ENCODE measurements at regions not wholly inside any gene's neighbourhood (a gene's known extent, or its start where the extent isn't known, plus 50 kb on each side); places are given as distances from the start of the nearest gene placed in this dataset.

GRCh38 chr1:193448682-193449461 lies 262.5 kb upstream of the B3GALT2 start:
- Histone ChIP-seq H3K4me3 (replicated peaks in 1 of 2; ENCODE audit: low read depth in 1 of 2, low read length in 2 of 2) (no peak overlapping the region), H3K36me3 (ENCODE audit: control insufficient read depth in 1 of 2, insufficient read depth in 2 of 2, low read length in 2 of 2) (no peaks in the 10 kb centered on the region), H4K20me1 (ENCODE audit: insufficient read depth) (no peaks in the 10 kb centered on the region), H3K79me2 (ENCODE audit: insufficient read depth, low read length) (no peaks in the 10 kb centered on the region), H3K9ac (ENCODE audit: low read length) (no peak overlapping the region), H2AFZ (ENCODE audit: low read depth, low read length, poor library complexity, severe bottlenecking) (no peak overlapping the region), H3K9me3 (ENCODE audit: control insufficient read depth in 1 of 2, insufficient read depth in 1 of 2, low read depth in 1 of 2, low read length in 2 of 2) (no peaks in the 10 kb centered on the region), H3K27ac (ENCODE audit: low read depth, low read length) (no peak overlapping the region), H3K9me2 (ENCODE audit: insufficient read depth) (no peaks in the 10 kb centered on the region), H3K27me3 (ENCODE audit: insufficient read depth, low read length) (no peaks in the 10 kb centered on the region), H3K4me1 (ENCODE audit: control insufficient read depth in 1 of 2, insufficient read depth in 2 of 2, low read length in 2 of 2) (no peaks in the 10 kb centered on the region), H3K4me2 (ENCODE audit: low read length) (no peak overlapping the region)
- POLR2A ChIA-PET: no interaction called here
- RAD21 ChIA-PET (ENCODE audit: low non-redundant PET in 1 of 2, low total read pairs in 2 of 2, uncharacterized antibody in 2 of 2, unreplicated experiment in 2 of 2): no interaction called here
- DNase-seq (ENCODE audit: low read depth, low spot score) (no peak), ATAC-seq (no peak)
- intact Hi-C loops (cut with micrococcal nuclease): no loop called here
- no peak for TF ChIP-seq SRF (IDR thresholded peaks at IDR 0.05; ENCODE audit: low read depth)
- no peak for TF ChIP-seq EZH2 (IDR thresholded peaks at IDR 0.05)
- no peak for TF ChIP-seq EZH2phosphoT487 (IDR thresholded peaks at IDR 0.05; ENCODE audit: borderline replicate concordance)
- no peak for TF ChIP-seq TCF7L2 (IDR thresholded peaks at IDR 0.05; ENCODE audit: borderline replicate concordance, extremely low read depth, insufficient read depth, insufficient read length)
- no peak for TF ChIP-seq ATF3 (IDR thresholded peaks at IDR 0.05)
- no peak for TF ChIP-seq ZNF274 (IDR thresholded peaks at IDR 0.05; ENCODE audit: low read depth, low read length)
- BruUV-seq (replicated peaks): no TSS peak
- CTCF ChIA-PET: no interaction called here

GRCh38 chr1:193443886-193444285 lies 257.5 kb upstream of the B3GALT2 start:
- Histone ChIP-seq H3K4me3 (replicated peaks in 1 of 2; ENCODE audit: low read depth in 1 of 2, low read length in 2 of 2) (no peak overlapping the region), H3K27me3 (ENCODE audit: insufficient read depth, low read length) (no peaks in the 10 kb centered on the region), H3K36me3 (ENCODE audit: control insufficient read depth in 1 of 2, insufficient read depth in 2 of 2, low read length in 2 of 2) (no peaks in the 10 kb centered on the region), H3K4me2 (ENCODE audit: low read length) (no peak overlapping the region), H3K9me3 (ENCODE audit: control insufficient read depth in 1 of 2, insufficient read depth in 1 of 2, low read depth in 1 of 2, low read length in 2 of 2) (no peaks in the 10 kb centered on the region), H4K20me1 (ENCODE audit: insufficient read depth) (no peaks in the 10 kb centered on the region), H2AFZ (ENCODE audit: low read depth, low read length, poor library complexity, severe bottlenecking) (no peak overlapping the region), H3K27ac (ENCODE audit: low read depth, low read length) (no peak overlapping the region), H3K79me2 (ENCODE audit: insufficient read depth, low read length) (no peaks in the 10 kb centered on the region), H3K9ac (ENCODE audit: low read length) (no peak overlapping the region), H3K4me1 (ENCODE audit: control insufficient read depth in 1 of 2, insufficient read depth in 2 of 2, low read length in 2 of 2) (no peaks in the 10 kb centered on the region), H3K9me2 (ENCODE audit: insufficient read depth) (no peaks in the 10 kb centered on the region)
- no peak for ATAC-seq
- DNase-seq (ENCODE audit: low read depth, low spot score): no peak
- ChIA-PET POLR2A (no interaction called here), CTCF (no interaction called here), RAD21 (ENCODE audit: low non-redundant PET in 1 of 2, low total read pairs in 2 of 2, uncharacterized antibody in 2 of 2, unreplicated experiment in 2 of 2) (no interaction called here)
- no peak for TF ChIP-seq ZNF274 (IDR thresholded peaks at IDR 0.05; ENCODE audit: low read depth, low read length)
- no peak for TF ChIP-seq EZH2 (IDR thresholded peaks at IDR 0.05)
- no peak for TF ChIP-seq CBX3 (IDR thresholded peaks at IDR 0.05; ENCODE audit: low read depth)
- BruUV-seq (replicated peaks): no TSS peak
- intact Hi-C loops (cut with micrococcal nuclease): no loop called here

All from HCT116 (cell line).